GM21447 (cell line): ENCODE measurements at regions not wholly inside any gene's neighbourhood (a gene's known extent, or its start where the extent isn't known, plus 50 kb on each side); places are given as distances from the start of the nearest gene placed in this dataset.
A peak's percentile ranks its signal among the peaks of the same experiment; 100 is the strongest.
"Not testable (repeated sequence)": the region's sequence is repeated elsewhere in the genome, so short reads cannot be mapped to it uniquely, and the experiment has no call there.

Experiments used
- ATAC-seq: cut with Tn5 transposase; IDR thresholded peaks from one replicate; pipeline ENCODE4 v1.9.1; 2021; ENCODE audit not compliant: unreplicated experiment

DNA sequence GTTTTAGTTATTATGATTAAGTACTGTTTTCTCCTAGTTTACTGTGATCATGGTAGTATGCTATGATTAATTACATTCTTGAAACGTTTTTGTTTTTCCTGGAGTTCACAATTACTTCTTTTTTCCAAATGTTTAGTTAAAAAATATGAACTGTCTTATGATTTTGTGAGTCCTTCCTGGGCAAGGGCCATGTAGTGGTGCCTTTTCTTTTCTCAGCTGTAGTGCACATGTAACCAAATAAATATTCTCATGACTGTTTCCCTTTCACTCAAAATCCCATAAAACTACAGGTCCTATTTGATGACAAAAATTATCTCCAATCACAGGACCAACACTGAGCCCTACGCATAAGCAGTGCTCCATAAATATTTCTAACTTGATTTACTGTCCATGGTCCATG lies 118.9 kb upstream of the EGR2 start:
- ATAC-seq = no peak

DNA sequence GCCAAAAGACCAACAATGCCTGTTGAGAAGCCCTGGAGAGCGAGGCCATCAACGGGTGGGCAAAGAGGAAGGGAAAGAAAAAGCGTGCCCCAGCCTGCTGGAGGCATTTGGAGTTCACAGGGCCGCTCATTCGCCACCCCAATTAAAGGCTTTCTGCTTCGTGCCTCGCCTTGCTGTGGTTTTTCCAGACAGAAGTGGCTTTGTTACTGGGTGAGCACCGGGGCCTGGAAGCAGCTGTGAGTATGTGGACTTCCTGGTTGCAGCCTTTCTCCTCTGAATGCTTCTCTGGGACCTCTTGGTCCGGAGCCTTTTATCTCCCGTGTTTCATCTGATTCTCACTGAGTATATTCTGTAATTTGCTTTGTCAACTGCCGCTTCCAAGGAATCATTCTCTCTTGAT lies 118.1 kb upstream of the EGR2 start:
- ATAC-seq = no peak

DNA sequence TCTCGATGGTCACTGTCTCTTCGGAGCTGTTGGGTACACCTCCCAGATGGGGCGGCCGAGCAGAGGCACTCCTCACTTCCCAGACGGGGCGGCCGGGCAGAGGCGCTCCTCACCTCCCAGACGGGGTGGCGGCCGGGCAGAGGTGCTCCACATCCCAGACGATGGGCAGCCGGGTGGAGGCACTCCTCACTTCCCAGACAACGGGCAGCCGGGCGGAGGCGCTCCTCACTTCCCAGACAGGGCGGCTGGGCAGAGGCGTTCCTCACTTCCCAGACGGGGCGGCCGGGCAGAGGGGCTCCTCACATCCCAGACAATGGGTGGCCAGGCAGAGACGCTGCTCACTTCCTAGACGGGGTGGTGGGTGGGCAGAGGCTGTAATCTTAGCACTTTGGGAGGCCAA lies 112.6 kb upstream of the EGR2 start:
- not testable (repeated sequence) for ATAC-seq

DNA sequence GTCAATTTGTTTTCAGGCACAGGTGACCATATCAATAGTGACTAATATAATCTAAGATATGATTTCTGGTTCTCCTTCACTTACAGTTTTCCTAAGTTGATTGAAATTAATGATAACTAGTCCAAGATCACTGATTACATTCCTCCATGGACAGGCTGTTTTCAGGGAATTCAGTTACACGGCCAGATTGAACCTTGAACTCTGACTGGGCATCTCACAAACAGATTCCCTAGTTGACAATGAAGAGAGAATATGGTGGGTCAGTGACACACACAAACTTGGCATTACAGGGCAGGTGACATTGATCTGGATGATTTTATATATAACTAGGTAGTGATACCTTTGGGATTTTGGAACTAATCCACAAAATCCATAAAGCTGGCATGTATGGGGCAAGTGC lies 110.2 kb upstream of the EGR2 start:
- no peak for ATAC-seq

DNA sequence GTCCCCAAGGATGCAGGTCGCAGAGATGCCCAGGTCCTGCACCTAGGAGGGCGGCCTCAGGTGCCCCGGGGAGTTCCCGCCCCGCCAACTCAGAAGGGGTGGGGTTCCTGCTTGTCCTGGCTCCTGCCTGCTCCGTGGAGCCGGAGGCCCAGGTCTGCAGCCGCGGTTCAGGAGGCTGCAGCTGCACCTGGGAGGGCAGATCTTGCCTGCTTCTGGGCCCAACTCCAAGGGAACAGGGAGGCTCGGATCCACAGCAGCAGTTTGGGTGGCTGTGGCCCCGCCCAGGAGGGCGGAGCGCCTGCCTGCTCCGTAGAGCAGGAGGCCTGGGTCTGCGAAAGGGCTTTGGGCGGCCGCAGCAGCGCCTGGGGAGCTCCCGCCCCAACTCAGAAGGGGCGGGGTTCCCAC lies 108.2 kb upstream of the EGR2 start:
- no peak for ATAC-seq

DNA sequence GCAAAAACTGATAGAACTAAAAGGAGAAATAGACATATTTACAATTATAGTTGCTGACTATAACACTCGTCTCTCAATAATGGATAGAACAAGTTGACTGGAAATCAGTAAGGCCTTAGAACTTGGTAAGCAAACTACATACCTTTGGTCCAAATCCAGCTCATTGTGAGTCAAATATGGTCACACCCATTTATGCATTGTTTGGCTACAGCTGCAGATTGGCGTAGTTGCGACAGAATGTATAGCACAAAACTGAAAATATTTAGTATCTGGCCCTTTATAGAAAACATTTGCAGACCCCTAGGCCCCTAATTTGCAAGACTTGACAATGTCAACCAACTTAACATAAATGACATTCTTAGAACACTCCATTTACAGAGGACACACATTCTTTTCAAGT lies 103.6 kb upstream of the EGR2 start:
- ATAC-seq = no peak

DNA sequence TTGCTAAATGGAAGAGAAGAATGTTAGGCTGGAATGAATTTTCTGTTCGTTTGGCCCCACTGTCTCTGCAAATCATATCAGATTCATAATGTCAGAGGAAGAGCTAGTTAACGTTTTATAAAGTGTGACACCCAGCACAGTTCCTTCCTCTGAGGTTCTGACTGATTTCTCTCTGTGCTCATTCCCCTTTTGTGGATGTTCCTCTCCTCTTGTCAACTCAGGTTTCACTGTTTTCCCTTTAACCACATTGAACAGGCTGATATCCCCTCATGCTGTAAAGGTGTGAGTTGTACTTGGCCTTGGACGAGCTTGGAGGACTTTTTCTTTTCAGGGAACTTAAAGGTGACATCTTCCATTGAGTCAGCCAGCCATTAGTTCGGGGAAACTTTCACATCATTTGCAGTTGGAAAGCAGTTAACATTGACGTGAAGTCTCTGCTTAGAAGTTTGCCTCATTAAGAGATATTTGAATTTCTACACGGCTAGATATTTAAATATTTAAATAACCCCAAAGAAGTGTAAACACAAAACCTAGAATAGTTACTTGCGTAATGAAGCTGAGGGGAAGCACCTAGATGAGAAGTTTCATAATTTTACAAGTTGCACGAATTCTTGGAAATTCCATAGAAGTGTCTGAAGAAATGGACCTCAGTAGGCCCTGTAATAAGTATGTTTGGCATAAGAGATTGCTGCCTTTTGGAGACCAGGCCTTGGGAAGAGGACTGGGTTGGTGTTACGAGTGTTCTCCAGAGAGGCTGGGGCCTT lies 101.5 kb upstream of the EGR2 start:
- ATAC-seq = no peak

DNA sequence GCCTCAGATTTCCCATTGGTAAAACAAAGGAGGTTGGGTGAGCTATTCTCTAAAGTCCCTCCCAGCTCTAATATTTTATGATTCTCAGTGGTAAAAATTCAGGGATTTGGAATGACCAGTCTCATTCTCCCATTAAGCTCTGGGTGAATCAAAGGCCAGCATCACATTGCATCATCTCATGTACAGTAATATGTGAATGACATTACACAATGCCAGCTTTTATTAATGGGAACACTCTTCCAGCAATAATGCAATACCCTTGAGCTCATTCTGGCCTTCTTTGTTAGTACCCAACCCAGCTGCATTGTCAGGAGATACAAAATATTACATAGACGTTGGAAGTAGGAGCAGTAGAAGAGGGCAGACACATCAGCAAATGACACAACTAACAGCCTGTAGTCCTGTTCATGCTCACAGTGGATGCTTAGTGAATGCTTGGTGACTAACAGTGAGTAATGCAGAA lies 100.0 kb upstream of the EGR2 start:
- no peak for ATAC-seq

DNA sequence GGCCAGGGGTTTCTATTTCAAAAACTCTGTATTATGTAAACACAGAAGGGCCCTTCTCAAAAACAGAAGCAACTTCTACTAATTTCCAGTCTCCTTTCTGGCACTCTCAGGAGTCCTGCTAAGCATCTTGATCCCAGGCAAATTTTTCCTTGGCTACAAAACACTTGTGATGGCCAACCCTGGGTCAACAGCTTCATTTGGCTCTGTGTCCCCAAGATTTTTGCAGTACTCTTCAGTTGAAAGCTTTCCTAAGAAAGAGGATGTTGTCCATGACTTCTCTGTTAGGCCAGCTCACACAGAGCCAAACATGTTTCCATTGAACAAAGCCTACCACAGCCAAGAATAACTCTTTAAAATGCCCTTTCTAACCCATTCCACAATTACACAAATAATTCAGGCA lies 99.0 kb upstream of the EGR2 start:
- no peak for ATAC-seq

DNA sequence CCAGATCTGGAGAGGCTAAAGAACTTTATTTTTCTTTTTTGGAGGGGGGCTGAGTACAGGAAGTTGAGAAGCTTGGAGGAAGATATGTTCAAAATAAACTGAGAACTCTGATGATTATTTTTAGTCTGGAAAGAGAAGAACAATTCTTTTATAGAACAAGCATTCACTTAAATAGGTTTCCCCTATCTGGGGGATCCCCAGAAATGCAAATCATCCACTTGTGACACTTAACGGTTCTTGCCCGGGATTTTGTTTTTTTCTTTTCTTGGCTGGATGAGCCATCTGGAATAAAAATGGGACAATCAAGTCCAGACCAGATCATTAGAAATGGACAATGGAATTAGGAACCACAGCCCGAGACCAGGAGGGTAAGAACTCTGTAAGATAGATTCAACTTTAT lies 95.9 kb upstream of the EGR2 start:
- no peak for ATAC-seq

DNA sequence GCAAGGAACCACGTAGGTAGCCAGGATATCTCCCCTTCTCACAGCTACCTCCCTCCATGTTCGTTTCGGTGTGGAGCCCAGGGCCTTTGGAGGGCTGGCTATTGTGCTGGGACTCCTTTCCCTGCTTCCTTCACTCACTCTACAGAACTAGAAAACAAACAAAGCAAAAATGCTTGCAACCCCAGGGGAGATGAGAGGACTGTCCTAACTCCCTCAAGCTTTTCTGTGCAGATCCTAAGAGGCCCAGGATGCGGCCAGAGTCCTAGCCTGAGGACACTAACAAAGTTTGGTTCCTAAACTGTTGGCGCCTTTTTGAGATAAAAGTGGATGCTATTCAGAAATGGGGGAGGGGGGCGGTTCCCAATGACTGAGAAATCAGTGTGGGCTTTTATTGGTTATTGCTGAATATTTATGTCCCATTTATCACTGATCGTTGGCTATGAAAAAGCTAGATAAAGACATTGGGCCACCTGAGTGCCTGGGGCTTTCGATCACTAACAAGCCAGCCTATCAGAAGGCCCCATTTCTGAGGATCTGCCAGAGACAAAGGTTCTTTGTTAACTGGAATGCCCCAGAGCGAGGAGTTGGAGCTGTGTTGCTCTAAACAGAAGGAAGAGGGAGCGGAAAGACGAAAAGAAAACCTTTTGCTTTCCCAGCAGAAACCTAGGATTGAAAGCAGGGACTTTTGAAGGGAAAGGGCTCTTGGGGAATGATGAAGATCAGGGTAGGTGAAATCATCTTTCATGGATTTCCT lies 95.2 kb upstream of the EGR2 start:
- ATAC-seq = no peak

DNA sequence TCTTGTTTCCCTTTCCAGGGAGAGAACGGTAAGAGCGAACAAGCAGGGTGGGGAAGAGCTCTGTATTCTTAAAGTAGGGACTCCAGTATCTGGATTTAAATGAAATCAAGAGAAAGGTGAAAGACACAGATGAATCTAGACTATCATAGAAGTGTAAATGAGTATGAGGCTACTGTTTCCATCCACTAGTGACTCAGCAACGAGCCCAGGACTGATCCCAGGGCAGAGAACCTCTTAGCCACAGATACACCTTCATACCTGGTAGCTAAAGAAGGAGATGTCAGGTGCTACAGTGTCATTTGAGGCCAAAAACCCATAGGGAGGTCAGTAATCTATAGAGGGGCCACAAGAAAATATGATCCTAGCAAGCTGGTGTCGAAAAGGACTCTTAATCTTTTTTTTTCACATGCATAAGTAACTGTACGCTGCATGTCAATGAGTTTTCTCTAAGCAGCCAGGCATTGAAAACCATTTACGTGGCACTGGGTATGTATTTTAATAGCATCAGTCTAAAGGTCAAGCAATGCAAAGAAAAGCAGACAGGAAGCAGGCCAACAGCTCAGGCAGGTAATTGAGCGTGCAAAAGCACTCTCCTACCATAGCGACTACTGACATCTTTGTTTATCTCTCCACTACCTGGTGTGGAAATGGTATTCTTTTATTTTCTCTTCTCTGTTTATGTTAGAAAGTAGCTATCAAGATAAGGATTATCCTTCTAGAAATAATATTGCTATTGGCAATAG lies 91.5 kb upstream of the EGR2 start:
- peak; percentile 57 for ATAC-seq

DNA sequence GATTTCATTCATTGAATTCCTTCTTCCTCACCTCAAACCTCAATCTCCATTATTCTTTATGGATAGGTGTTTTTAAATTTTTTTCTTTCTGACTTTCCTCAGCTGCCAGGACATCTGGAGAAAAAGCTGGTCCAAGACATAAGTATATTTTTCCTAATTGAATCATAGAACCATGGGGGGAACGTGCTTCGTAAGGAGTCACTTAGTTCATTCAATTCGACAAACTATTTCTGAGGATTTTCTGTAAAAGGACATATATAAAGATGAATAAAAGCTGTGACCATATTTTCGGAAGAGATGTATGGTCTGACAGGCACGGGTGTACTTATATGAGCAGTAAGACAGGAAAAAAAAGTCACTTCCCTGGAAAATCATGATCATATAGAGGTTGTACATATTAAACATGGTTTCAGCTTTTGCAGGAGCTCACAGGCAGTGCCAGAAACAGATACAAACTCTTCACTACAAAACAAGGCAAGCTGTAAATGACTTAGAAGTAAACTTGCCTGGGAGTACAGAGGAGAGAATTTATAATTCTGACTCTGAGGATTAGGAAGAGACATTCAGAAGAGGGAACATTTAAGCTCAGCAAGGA lies 88.2 kb upstream of the EGR2 start:
- ATAC-seq = no peak

DNA sequence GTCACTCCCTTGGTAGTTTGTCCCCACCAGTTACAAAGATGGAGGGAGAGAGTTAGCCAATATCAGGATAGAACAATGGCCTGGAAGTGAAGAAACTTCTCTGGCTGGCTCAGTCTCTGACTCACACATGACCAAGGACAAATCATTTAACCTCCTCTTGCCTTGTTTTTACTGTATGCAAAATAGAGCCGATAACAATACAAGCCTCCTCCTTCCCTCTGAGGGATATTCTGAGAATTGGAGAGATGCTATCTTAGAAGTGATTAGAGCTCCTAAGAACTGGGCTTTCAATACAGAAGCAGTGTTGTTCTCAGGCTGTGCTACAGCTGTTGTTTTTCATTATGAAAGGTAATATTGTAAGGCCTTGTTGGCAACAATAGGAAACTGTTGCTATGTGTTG lies 87.7 kb upstream of the EGR2 start:
- ATAC-seq = no peak

DNA sequence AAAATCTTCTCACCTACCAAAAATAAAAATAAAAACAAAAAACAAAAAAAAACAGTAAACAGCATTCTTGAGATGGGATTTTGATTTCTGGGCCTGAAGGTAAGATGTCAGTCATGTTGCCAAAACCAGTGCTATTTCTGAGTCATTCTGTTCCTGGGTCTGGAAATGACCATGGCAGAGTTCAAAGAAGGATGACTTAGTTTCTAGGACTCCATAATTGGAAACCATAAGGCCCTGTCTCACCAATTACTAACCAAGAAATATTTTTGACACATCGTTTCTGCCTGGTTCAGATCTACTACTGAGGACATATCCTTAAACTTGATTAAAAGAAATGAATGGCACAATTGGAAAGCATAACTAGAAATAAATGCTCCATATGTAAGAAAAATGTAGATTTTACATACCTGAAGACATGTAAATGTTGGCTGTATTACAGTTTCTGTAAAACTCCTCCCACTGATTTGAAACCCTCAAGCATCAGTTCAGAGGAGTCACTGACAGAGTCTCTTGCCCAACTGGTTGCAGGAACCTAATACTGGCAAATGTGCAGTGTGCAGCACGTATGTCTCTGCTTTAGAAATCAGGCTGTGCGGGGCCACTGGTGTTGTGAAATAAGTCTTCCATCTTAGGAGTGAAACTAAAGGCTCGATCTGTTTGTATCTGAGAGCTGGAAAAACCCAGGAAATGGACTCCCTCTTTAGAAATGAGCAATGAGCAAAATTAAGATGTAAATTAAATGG lies 84.8 kb upstream of the EGR2 start:
- ATAC-seq = no peak

DNA sequence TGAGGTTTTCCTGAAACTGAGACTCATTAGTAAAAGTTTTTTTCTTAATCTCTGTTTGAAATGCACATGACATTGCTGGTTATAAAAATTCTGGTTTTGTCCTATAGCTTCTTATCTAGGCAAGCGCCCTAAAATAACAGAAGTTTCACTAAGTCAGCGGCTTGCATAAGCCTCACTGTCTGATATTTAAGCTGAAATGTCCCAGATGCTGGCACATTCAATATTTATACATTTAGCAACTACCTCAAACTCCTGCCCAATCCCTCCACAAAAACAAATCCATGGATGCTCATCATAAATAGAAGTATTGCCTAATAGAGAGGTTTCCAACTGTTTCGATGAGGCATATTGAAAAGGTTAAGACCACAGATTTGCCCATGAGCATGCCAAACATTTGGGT lies 83.1 kb upstream of the EGR2 start:
- ATAC-seq = no peak

DNA sequence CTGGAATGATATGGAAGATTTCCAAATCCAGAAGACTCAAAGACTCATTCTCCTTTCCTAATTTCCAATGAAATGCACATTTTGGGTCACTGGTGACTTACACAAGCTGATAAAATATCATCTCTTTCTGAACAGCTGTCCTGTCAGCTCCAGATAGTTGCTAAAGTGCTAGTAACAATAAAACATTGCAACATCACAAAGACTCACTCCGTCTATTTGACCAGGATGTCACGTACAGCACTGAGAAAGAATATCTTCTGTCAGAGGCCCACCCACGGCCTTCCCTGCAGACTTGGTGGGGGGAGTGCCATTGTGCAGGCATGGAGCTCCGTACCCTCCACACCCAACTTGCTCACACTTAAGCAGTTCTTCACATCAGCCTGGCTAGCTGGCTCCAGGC lies 78.9 kb upstream of the EGR2 start:
- no peak for ATAC-seq

DNA sequence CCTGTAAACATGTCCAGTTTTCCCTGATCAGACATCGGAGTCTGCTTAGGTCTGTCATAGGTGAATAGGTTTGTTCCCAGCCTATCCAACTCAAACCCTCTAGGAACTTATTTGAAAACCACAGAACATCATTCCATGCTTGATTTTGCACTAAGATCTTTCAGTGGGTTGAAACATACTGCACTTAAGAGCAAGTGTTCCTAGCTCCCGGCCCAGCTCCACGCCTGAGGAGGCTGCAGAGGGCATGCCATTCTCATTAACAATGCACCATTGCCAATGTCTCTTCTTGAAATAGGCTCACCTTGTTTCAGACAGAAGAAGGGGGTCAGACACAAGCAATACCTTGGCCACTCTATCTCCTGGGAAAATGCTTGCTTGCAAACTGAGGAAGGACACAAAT lies 78.0 kb upstream of the EGR2 start:
- ATAC-seq = no peak

DNA sequence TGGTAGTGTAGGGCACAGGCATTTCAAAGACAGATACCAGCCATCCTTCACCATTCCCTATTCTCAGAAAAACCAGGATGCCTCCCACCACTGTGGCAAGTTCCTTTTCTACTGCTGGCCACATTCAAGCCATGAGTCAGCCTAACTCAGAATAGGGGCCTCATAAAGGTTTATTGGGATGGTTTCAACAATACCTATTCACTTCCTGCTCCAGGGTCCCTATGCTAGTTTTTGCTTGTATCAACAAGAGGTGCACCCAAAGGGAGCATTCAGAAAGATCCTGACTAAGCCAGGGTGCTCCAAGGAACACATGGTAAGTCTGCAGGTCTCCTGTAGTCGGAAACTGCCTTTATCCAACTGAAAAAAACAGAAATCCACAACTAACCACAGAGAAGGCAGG lies 76.9 kb upstream of the EGR2 start:
- no peak for ATAC-seq

DNA sequence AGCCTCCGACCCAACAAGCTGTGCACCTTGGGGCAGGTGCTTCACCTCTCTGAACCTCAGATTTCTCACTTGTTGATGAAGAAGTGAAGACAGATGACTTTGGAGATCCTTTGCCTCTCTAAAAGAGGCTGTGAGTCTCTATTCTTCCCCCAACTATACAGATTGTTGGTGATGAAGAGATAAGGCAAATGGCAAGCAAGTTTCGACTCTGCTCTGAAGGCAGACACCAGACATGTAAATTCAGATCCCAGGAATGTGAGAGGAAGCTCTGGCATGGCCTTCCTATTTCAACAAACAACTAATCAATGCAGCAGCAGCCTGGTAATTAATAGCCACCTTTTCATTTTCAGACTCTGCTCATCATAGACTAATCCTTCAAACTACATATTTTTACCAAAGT lies 74.2 kb upstream of the EGR2 start:
- ATAC-seq = no peak

DNA sequence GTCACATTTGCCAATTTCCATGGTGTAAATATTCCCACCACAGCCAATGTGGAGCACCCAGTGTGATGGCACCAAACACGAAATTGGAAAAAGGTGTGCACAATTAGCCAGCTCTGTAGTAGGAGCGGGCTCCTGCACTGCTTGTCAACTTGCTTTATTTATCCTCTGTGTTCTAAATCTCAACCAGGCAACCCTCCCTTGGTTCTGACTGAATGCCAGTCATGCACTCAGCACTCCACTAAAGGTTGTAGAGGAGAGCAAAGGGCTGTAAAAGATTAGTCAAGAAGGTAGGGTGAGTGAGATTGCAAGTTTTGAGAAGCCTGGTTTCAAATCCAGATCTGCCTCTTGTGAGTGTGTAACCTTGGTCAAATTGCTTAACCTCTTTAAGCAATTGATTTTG lies 71.5 kb upstream of the EGR2 start:
- no peak for ATAC-seq
